Nephron progenitor cell (in vitro differentiated cells): ENCODE measurements at regions not wholly inside any gene's neighbourhood (a gene's known extent, or its start where the extent isn't known, plus 50 kb on each side); places are given as distances from the start of the nearest gene placed in this dataset.

Experiments used
- DNase-seq: peaks from one replicate; pipeline ENCODE4 v3.0.0; 2021
- H3K27ac Mint-ChIP-seq: 2 replicates; pipeline ENCODE4 v1.8.0; 2021; ENCODE audit warnings: mild to moderate bottlenecking, moderate library complexity, mixed read lengths
- H3K27me3 Mint-ChIP-seq: 2 replicates; pipeline ENCODE4 v1.8.0; 2021; ENCODE audit warnings: mild to moderate bottlenecking, low read depth, mixed read lengths; ENCODE audit not compliant: poor library complexity
- H3K36me3 Mint-ChIP-seq: 2 replicates; pipeline ENCODE4 v1.8.0; 2021; ENCODE audit warnings: low read depth, mixed read lengths
- H3K4me1 Mint-ChIP-seq: 2 replicates; pipeline ENCODE4 v1.8.0; 2021; ENCODE audit warnings: mixed read lengths
- H3K4me3 Mint-ChIP-seq: 2 replicates; pipeline ENCODE4 v1.8.0; 2021; ENCODE audit warnings: mild to moderate bottlenecking, moderate library complexity, mixed read lengths
- H3K9me3 Mint-ChIP-seq: 2 replicates; pipeline ENCODE4 v1.8.0; 2021; ENCODE audit warnings: mild to moderate bottlenecking, moderate library complexity, mixed read lengths
- TF ChIP-seq, protein P1 (sequence below): fragments of 200-600 bp; sonication (generic); IDR thresholded peaks from 2 replicates; pipeline ENCODE4 v1.5.0; 2021; ENCODE audit warnings: antibody characterized with exemption

DNA sequence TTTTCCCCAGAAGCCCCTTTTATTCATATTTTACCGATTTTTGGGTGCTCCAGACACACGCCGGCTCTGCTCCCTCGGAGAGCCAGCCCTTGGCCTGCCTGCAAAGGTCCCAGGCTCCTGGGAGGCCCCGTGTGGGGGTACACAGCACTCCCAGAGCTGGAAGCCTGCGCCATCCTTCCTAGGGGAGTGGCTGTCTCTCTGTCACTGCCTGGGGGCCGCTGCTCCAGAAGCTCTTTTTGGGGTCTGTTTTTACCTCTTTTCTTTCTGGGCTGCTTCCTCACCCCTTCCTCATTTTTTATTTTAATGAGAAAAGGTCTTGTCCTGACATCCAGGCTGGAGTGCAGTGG is 119.1 kb upstream of the COL5A1 start:
- no peak for DNase-seq
- H3K4me1 Mint-ChIP-seq, result peaks cover 28% of the 10 kb centered on the region
- no peak overlapping the region for H3K4me3 Mint-ChIP-seq
- TF ChIP-seq, protein P1, sequence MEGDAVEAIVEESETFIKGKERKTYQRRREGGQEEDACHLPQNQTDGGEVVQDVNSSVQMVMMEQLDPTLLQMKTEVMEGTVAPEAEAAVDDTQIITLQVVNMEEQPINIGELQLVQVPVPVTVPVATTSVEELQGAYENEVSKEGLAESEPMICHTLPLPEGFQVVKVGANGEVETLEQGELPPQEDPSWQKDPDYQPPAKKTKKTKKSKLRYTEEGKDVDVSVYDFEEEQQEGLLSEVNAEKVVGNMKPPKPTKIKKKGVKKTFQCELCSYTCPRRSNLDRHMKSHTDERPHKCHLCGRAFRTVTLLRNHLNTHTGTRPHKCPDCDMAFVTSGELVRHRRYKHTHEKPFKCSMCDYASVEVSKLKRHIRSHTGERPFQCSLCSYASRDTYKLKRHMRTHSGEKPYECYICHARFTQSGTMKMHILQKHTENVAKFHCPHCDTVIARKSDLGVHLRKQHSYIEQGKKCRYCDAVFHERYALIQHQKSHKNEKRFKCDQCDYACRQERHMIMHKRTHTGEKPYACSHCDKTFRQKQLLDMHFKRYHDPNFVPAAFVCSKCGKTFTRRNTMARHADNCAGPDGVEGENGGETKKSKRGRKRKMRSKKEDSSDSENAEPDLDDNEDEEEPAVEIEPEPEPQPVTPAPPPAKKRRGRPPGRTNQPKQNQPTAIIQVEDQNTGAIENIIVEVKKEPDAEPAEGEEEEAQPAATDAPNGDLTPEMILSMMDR, result no peak
- H3K27ac Mint-ChIP-seq, result no peak overlapping the region
- H3K27me3 Mint-ChIP-seq, result peaks cover 20% of the 10 kb centered on the region
- peaks cover 29% of the 10 kb centered on the region for H3K9me3 Mint-ChIP-seq
- H3K36me3 Mint-ChIP-seq, result peaks cover 7% of the 10 kb centered on the region

DNA sequence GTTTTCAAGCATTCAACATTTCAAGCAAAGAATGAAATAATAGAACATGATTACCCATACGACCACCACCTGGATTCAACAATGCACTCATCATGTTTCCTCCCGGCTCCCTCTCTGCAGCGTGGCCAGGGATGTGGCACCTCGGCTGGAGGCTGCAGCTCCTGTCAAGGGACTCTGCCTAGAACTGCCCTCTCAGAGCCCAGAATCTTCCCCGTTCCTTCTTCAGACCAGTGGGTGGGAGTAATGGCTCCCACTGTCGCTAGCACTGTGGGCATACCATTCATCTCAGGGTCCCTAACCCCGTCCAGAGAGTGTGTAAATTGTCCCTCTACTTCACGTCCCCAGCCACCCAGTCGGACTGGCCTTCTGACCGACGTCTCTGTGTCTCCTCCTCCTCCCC is 118.6 kb upstream of the COL5A1 start:
- Mint-ChIP-seq H3K27ac (no peak overlapping the region), H3K27me3 (peaks cover 20% of the 10 kb centered on the region), H3K36me3 (peaks cover 7% of the 10 kb centered on the region), H3K9me3 (peaks cover 29% of the 10 kb centered on the region), H3K4me3 (no peak overlapping the region), H3K4me1 (peaks cover 28% of the 10 kb centered on the region)
- TF ChIP-seq, protein P1, result no peak
- DNase-seq, result no peak

DNA sequence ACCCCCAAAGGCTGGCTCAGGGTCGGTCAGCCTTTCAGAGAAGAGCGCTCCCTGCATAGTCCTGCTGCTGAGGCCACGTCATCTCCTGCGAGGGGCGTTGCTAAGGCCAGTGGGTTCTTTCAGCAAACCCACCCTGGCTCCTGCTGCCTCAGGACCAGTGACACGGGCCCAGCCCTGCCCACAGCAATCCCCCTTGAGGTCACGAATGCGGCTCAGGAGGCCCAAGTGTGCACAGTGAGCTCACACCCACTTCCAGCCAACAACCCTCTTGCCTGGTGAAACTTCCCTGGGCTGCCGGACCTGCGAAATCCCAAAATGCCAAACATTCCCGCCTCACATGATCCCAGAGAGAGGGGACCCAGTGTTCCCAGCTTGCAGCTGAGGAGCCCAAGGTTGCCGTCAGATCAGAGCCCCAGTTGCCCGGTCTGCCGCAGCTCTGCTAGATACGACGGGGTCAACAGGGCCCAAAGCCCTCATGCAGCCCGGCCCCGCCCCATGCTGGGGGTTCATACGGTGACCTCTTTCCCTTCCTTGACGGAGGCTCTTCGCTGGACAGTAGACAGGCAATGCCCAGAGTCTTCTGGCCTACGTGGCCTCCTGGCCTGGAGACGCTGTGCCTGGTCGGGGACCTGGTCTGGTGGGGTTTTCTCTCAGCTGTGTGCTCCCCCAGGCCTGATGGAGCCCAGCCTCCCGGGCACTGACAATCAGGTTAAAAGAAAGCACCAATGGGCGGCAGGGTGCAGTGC is 116.4 kb upstream of the COL5A1 start:
- H3K36me3 Mint-ChIP-seq, result peaks cover 17% of the 10 kb centered on the region
- peaks cover 18% of the 10 kb centered on the region for H3K27me3 Mint-ChIP-seq
- TF ChIP-seq, protein P1, result no peak
- H3K4me3 Mint-ChIP-seq, result no peak overlapping the region
- peaks cover 28% of the 10 kb centered on the region for H3K4me1 Mint-ChIP-seq
- H3K27ac Mint-ChIP-seq, result no peak overlapping the region
- peaks cover 43% of the 10 kb centered on the region for H3K9me3 Mint-ChIP-seq
- no peak for DNase-seq

DNA sequence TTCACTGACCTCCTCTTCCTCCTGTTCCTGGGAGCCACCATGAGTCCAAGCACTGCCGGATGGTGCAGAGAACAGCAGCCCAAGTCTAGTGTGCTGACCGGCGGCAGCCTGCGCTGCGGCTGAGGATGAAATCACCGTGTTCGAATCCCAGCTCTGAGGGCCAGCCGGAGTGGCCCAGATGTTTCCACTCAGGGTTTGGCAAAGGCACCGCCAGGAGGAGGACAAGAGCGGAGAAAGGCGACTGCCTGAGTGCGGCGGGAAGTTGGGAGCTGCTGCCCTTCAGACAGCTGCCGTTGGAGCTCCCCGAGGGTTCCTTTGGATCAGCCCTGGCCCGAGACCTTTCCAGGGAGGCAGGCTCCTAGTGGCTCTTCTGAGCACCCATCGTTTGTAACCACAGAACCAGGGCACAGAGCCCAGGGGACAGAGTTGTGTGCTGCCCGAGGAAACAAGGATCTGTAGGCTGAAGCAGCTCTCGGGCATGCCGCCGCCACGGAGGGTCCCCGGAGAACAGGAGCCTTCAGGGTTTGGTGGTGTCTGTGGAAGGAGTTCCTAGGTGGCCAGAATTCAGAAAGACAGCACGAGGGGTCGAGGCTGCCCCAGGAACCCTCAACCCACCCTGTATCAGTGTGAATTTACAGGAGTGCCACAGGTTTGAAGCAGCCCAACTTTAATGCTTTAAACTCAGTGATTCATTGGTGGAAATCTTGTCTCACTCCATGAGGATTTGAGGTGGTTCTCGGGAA is 115.6 kb upstream of the COL5A1 start:
- Mint-ChIP-seq H3K27me3 (peaks cover 22% of the 10 kb centered on the region), H3K27ac (no peak overlapping the region), H3K36me3 (peaks cover 19% of the 10 kb centered on the region), H3K9me3 (peaks cover 43% of the 10 kb centered on the region), H3K4me3 (no peak overlapping the region), H3K4me1 (peaks cover 28% of the 10 kb centered on the region)
- TF ChIP-seq, protein P1, result no peak
- DNase-seq, result no peak

DNA sequence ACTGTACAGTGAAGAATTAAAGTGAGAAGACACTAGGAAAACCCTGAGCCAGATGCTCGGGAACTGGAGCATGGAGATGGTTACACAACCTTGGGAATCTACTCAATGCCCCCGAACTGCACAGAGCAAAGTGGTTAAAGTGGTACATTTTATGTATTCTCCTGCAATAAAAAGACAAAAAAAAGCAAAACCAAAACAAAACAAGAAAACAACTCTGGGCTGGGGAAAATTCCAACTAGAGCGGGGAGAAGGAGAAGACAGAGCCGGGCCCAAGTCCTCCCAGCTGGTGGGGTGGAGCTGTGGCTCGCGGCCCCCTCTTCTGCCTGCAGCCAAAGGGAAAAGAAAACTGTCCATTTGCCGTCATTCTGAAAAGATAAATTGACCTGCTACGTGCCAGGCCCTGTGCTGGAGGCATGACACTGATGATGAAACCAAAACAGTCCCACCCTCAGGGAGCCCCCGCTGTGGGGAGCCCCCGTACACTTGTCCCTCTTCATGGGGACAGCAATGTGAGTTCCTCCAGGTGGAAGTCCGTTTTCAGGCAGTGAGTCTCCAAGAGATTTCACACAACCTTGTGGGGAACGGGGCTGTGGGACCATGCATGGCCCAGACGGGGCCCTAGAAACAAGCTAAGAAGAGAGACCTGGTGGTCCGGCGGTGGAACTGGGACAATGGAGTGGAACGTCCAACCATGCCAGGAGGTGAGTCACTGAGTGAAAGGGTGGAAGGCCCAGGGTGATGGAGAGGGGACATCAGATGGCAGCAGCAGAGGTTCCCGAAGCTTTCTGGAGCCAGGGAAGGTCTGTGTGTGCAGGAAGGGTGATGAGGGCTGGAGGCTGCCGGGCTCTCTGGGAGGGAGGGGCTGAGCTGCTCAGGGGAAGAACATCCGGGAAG is 114.8 kb upstream of the COL5A1 start:
- Mint-ChIP-seq H3K4me1 (peaks cover 27% of the 10 kb centered on the region), H3K27me3 (peaks cover 26% of the 10 kb centered on the region), H3K36me3 (peaks cover 19% of the 10 kb centered on the region), H3K27ac (no peak overlapping the region), H3K4me3 (no peak overlapping the region), H3K9me3 (peaks cover 46% of the 10 kb centered on the region)
- TF ChIP-seq, protein P1, result no peak
- DNase-seq, result no peak
